ENCODE measurements at regions not wholly inside any gene's neighbourhood (a gene's known extent, or its start where the extent isn't known, plus 50 kb on each side); places are given as distances from the start of the nearest gene placed in this dataset.

DNA sequence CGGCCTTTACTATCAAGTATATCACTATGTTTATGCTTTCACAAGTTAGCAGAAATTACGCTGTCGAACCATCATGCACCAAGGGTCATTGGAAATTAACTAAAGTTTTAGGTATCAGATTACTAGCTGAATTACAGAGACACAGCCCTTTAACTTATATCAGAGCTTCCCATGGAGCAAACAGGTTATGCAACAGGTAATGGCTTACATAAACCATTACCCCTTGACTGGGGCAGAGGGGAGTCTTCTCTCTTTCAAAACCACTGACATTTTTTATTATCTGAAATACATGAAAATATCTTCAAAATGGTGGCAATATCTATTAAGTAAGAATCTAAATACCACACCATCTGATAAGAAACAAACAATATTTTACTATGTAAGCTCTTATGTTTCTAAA lies 1692.9 kb upstream of the SLC10A2 start:
- TF ChIP-seq CTCF (IDR thresholded peaks at IDR 0.05) (no peak), POLR2A (IDR thresholded peaks at IDR 0.05) (no peak)
